ENCODE measurements at regions not wholly inside any gene's neighbourhood (a gene's known extent, or its start where the extent isn't known, plus 50 kb on each side); places are given as distances from the start of the nearest gene placed in this dataset.
"Not testable (repeated sequence)": the region's sequence is repeated elsewhere in the genome, so short reads cannot be mapped to it uniquely, and the experiment has no call there.

GRCh38 chr2:185591276-185591675, 147.3 kb upstream of the FSIP2 start:
- TF ChIP-seq CTCF (IDR thresholded peaks at IDR 0.05); POLR2AphosphoS5 (IDR thresholded peaks at IDR 0.05; ENCODE audit: low read depth, low read length); REST (IDR thresholded peaks at IDR 0.05; ENCODE audit: insufficient read depth in 1 of 2, low read depth in 2 of 2, low read length in 1 of 2); TCF7L2 (IDR thresholded peaks at IDR 0.05; ENCODE audit: low read depth, low read length): not testable (repeated sequence)

All from Panc1 (cell line).